Immature natural killer cell (primary cell): ENCODE measurements at regions not wholly inside any gene's neighbourhood (a gene's known extent, or its start where the extent isn't known, plus 50 kb on each side); places are given as distances from the start of the nearest gene placed in this dataset.

Experiments
- DNase-seq, 3 donors: peaks; one replicate each; pipeline ENCODE4 v3.0.0; 2022; ENCODE audit warnings: mixed read lengths in 1 of 3
- H3K27ac Mint-ChIP-seq, 6 donors: one replicate each; pipeline ENCODE4 v1.8.0; 2020; ENCODE audit warnings: mixed read lengths in 6 of 6, mild to moderate bottlenecking in 5 of 6, inconsistent platforms in 4 of 6, moderate library complexity in 3 of 6
- H3K27me3 Mint-ChIP-seq, 3 donors: one replicate each; pipeline ENCODE4 v1.8.0; 2020 to 2021; ENCODE audit warnings: low read depth in 3 of 3, mild to moderate bottlenecking in 3 of 3, mixed read lengths in 3 of 3, moderate library complexity in 3 of 3, inconsistent platforms in 1 of 3
- H3K36me3 Mint-ChIP-seq, 3 donors: one replicate each; pipeline ENCODE4 v1.8.0; 2020; ENCODE audit warnings: mixed read lengths in 3 of 3, inconsistent platforms in 2 of 3, mild to moderate bottlenecking in 2 of 3
- H3K4me1 Mint-ChIP-seq, 2 donors: one replicate each; pipeline ENCODE4 v1.8.0; 2020; ENCODE audit warnings: inconsistent platforms in 2 of 2, mild to moderate bottlenecking in 2 of 2, mixed read lengths in 2 of 2, moderate library complexity in 1 of 2
- H3K4me3 Mint-ChIP-seq, 5 donors: one replicate each; pipeline ENCODE4 v1.8.0; 2020; ENCODE audit warnings: mild to moderate bottlenecking in 5 of 5, mixed read lengths in 5 of 5, inconsistent platforms in 3 of 5, moderate library complexity in 3 of 5
- H3K9me3 Mint-ChIP-seq, 6 donors: one replicate each; pipeline ENCODE4 v1.8.0; 2020; ENCODE audit warnings: mild to moderate bottlenecking in 6 of 6, mixed read lengths in 6 of 6, inconsistent platforms in 4 of 6, moderate library complexity in 3 of 6

- peaks cover 3 to 36% (median 17%) of the 10 kb centered on the region in 6 donors for H3K9me3 Mint-ChIP-seq
- no peak overlapping the region for H3K4me3 Mint-ChIP-seq
- peaks cover 0 to 1% (median 1%) of the 10 kb centered on the region in 3 donors for H3K27me3 Mint-ChIP-seq
- no peaks in the 10 kb centered on the region for H3K36me3 Mint-ChIP-seq
- no peaks in the 10 kb centered on the region for H3K4me1 Mint-ChIP-seq
- no peak overlapping the region for H3K27ac Mint-ChIP-seq
- no peak for DNase-seq
These were observed 67.7 kb downstream of the MGST1 start for GRCh38 chr12:16415155-16415554.

- no peaks in the 10 kb centered on the region for H3K4me1 Mint-ChIP-seq
- no peak overlapping the region for H3K27ac Mint-ChIP-seq
- no peak for DNase-seq
- H3K36me3 Mint-ChIP-seq: no peaks in the 10 kb centered on the region
- H3K27me3 Mint-ChIP-seq: no peaks in the 10 kb centered on the region
- H3K4me3 Mint-ChIP-seq: no peak overlapping the region
- peaks cover 1 to 42% (median 17%) of the 10 kb centered on the region in 6 donors for H3K9me3 Mint-ChIP-seq
These were observed 69.6 kb downstream of the MGST1 start for GRCh38 chr12:16417058-16417457.

- no peaks in the 10 kb centered on the region for H3K36me3 Mint-ChIP-seq
- no peak overlapping the region for H3K4me3 Mint-ChIP-seq
- peaks cover 0 to 51% (median 16%) of the 10 kb centered on the region in 6 donors for H3K9me3 Mint-ChIP-seq
- no peaks in the 10 kb centered on the region for H3K4me1 Mint-ChIP-seq
- no peak for DNase-seq
- no peaks in the 10 kb centered on the region for H3K27me3 Mint-ChIP-seq
- H3K27ac Mint-ChIP-seq: no peak overlapping the region
These were observed 74.4 kb downstream of the MGST1 start for GRCh38 chr12:16421806-16422205.

GRCh38 chr12:16424531-16424930, 77.1 kb downstream of the MGST1 start:
- H3K27ac Mint-ChIP-seq: no peak overlapping the region
- peaks cover 0 to 2% (median 0%) of the 10 kb centered on the region in 3 donors for H3K27me3 Mint-ChIP-seq
- H3K9me3 Mint-ChIP-seq: peaks cover 2 to 49% (median 16%) of the 10 kb centered on the region in 6 donors
- no peak overlapping the region for H3K4me3 Mint-ChIP-seq
- no peaks in the 10 kb centered on the region for H3K4me1 Mint-ChIP-seq
- no peaks in the 10 kb centered on the region for H3K36me3 Mint-ChIP-seq
- no peak for DNase-seq

- no peak for DNase-seq
- H3K27ac Mint-ChIP-seq: no peak overlapping the region
- H3K36me3 Mint-ChIP-seq: peaks cover 0 to 3% (median 0%) of the 10 kb centered on the region in 3 donors
- H3K4me3 Mint-ChIP-seq: no peak overlapping the region
- H3K27me3 Mint-ChIP-seq: no peaks in the 10 kb centered on the region
- H3K4me1 Mint-ChIP-seq: no peaks in the 10 kb centered on the region
- peaks cover 12 to 51% (median 14%) of the 10 kb centered on the region in 6 donors for H3K9me3 Mint-ChIP-seq
These were observed 88.6 kb downstream of the MGST1 start for GRCh38 chr12:16435875-16436554.

GRCh38 chr12:16437281-16437816, 89.9 kb downstream of the MGST1 start:
- no peak for DNase-seq
- Mint-ChIP-seq H3K4me1 (no peaks in the 10 kb centered on the region), H3K4me3 (no peak overlapping the region), H3K36me3 (peaks cover 0 to 3% (median 0%) of the 10 kb centered on the region in 3 donors), H3K27me3 (no peaks in the 10 kb centered on the region), H3K9me3 (peaks cover 3 to 57% (median 18%) of the 10 kb centered on the region in 6 donors), H3K27ac (no peak overlapping the region)

GRCh38 chr12:16437926-16438325, 90.5 kb downstream of the MGST1 start:
- Mint-ChIP-seq H3K27ac (no peak overlapping the region), H3K27me3 (no peaks in the 10 kb centered on the region), H3K9me3 (peaks cover 3 to 56% (median 19%) of the 10 kb centered on the region in 6 donors), H3K4me3 (no peak overlapping the region), H3K36me3 (no peaks in the 10 kb centered on the region), H3K4me1 (no peaks in the 10 kb centered on the region)
- DNase-seq: no peak

- H3K4me3 Mint-ChIP-seq: no peak overlapping the region
- H3K27me3 Mint-ChIP-seq: no peaks in the 10 kb centered on the region
- H3K27ac Mint-ChIP-seq: no peak overlapping the region
- H3K36me3 Mint-ChIP-seq: no peaks in the 10 kb centered on the region
- no peaks in the 10 kb centered on the region for H3K4me1 Mint-ChIP-seq
- DNase-seq: no peak
- peaks cover 8 to 40% (median 25%) of the 10 kb centered on the region in 6 donors for H3K9me3 Mint-ChIP-seq
These were observed 102.0 kb downstream of the MGST1 start for GRCh38 chr12:16449459-16449858.

- Mint-ChIP-seq H3K9me3 (peaks cover 0 to 40% (median 13%) of the 10 kb centered on the region in 6 donors), H3K27me3 (no peaks in the 10 kb centered on the region), H3K4me1 (no peaks in the 10 kb centered on the region), H3K36me3 (no peaks in the 10 kb centered on the region), H3K4me3 (no peak overlapping the region), H3K27ac (no peak overlapping the region)
- DNase-seq: no peak
These were observed 105.9 kb downstream of the MGST1 start for GRCh38 chr12:16453319-16453718.

- H3K4me1 Mint-ChIP-seq: no peaks in the 10 kb centered on the region
- peaks cover 0 to 30% (median 7%) of the 10 kb centered on the region in 6 donors for H3K9me3 Mint-ChIP-seq
- H3K36me3 Mint-ChIP-seq: no peaks in the 10 kb centered on the region
- H3K27ac Mint-ChIP-seq: no peak overlapping the region
- H3K4me3 Mint-ChIP-seq: no peak overlapping the region
- DNase-seq: no peak
- no peaks in the 10 kb centered on the region for H3K27me3 Mint-ChIP-seq
These were observed 107.0 kb downstream of the MGST1 start for GRCh38 chr12:16454481-16454880.

GRCh38 chr12:16458521-16459078, 111.2 kb downstream of the MGST1 start:
- no peak overlapping the region for H3K27ac Mint-ChIP-seq
- H3K9me3 Mint-ChIP-seq: peaks cover 7 to 36% (median 9%) of the 10 kb centered on the region in 6 donors
- H3K27me3 Mint-ChIP-seq: no peaks in the 10 kb centered on the region
- DNase-seq: no peak
- H3K4me3 Mint-ChIP-seq: no peak overlapping the region
- no peaks in the 10 kb centered on the region for H3K36me3 Mint-ChIP-seq
- no peaks in the 10 kb centered on the region for H3K4me1 Mint-ChIP-seq

GRCh38 chr12:16467272-16467671, 119.8 kb downstream of the MGST1 start:
- peaks cover 7 to 35% (median 14%) of the 10 kb centered on the region in 6 donors for H3K9me3 Mint-ChIP-seq
- H3K27ac Mint-ChIP-seq: no peak overlapping the region
- no peak overlapping the region for H3K4me3 Mint-ChIP-seq
- no peaks in the 10 kb centered on the region for H3K36me3 Mint-ChIP-seq
- H3K27me3 Mint-ChIP-seq: no peaks in the 10 kb centered on the region
- no peak for DNase-seq
- no peaks in the 10 kb centered on the region for H3K4me1 Mint-ChIP-seq

- Mint-ChIP-seq H3K27me3 (peaks cover 0 to 2% (median 0%) of the 10 kb centered on the region in 3 donors), H3K4me1 (no peaks in the 10 kb centered on the region)
- no peak for DNase-seq
These were observed 125.2 kb downstream of the MGST1 start for GRCh38 chr12:16472631-16473030.

GRCh38 chr12:16473610-16474326, 126.3 kb downstream of the MGST1 start:
- H3K27me3 Mint-ChIP-seq: peaks cover 0 to 2% (median 0%) of the 10 kb centered on the region in 3 donors
- no peak for DNase-seq
- no peak overlapping the region for H3K4me3 Mint-ChIP-seq
- no peaks in the 10 kb centered on the region for H3K4me1 Mint-ChIP-seq
- H3K36me3 Mint-ChIP-seq: no peaks in the 10 kb centered on the region
- no peak overlapping the region for H3K27ac Mint-ChIP-seq
- peaks cover 4 to 37% (median 14%) of the 10 kb centered on the region in 6 donors for H3K9me3 Mint-ChIP-seq

More at GRCh38 chr12:16472631-16473030, 125.2 kb downstream of the MGST1 start:
- Mint-ChIP-seq H3K36me3 (no peaks in the 10 kb centered on the region), H3K9me3 (peaks cover 3 to 32% (median 15%) of the 10 kb centered on the region in 6 donors), H3K27ac (no peak overlapping the region), H3K4me3 (no peak overlapping the region)
